Muscle layer of duodenum (tissue), 2 donors: ENCODE measurements at regions not wholly inside any gene's neighbourhood (a gene's known extent, or its start where the extent isn't known, plus 50 kb on each side); places are given as distances from the start of the nearest gene placed in this dataset.
"Not testable (repeated sequence)": the region's sequence is repeated elsewhere in the genome, so short reads cannot be mapped to it uniquely, and the experiment has no call there.

Experiments
- H3K27ac ChIP-seq: one replicate; pipeline ENCODE4 v1.7.0; 2013; ENCODE audit warnings: mild to moderate bottlenecking, low read length
- H3K27me3 ChIP-seq: one replicate; pipeline ENCODE4 v1.7.0; 2013; ENCODE audit warnings: low read depth, mild to moderate bottlenecking, control low read depth, low read length
- H3K36me3 ChIP-seq, 2 donors: one replicate each; pipeline ENCODE4 v1.7.0; 2013; ENCODE audit warnings: low read length in 2 of 2, control low read depth in 1 of 2, mild to moderate bottlenecking in 1 of 2; ENCODE audit not compliant: insufficient read depth in 2 of 2, control insufficient read depth in 1 of 2
- H3K4me1 ChIP-seq, 2 donors: one replicate each; pipeline ENCODE4 v1.7.0; 2013; ENCODE audit warnings: low read length in 2 of 2, mild to moderate bottlenecking in 2 of 2, control low read depth in 1 of 2, moderate library complexity in 1 of 2; ENCODE audit not compliant: insufficient read depth in 2 of 2, control insufficient read depth in 1 of 2
- H3K4me3 ChIP-seq, 2 donors: one replicate each; pipeline ENCODE4 v1.7.0; 2013; ENCODE audit warnings: low read length in 2 of 2, low read depth in 1 of 2, mild to moderate bottlenecking in 1 of 2
- H3K9me3 ChIP-seq, 2 donors: one replicate each; pipeline ENCODE4 v1.7.0; 2013; ENCODE audit warnings: low read length in 2 of 2, control low read depth in 1 of 2, mild to moderate bottlenecking in 1 of 2; ENCODE audit not compliant: control insufficient read depth in 1 of 2
- donor health status: healthy.

DNA sequence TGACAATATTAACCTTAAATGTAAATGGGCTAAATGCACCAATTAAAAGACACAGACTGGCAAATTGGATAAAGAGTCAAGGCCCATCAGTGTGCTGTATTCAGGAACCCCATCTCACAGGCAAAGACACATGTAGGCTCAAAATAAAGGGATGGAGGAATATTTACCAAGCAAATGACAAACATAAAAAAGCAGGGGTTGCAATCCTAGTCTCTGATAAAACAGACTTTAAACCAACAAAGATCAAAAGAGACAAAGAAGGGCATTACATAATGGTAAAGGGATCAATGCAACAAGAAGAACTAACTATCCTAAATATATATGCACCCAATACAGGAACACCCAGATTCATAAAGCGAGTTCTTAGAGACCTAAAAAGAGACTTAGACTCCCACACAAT is 159.9 kb upstream of the ZNF648 start:
- H3K27ac ChIP-seq, H3K36me3 ChIP-seq, H3K9me3 ChIP-seq, H3K27me3 ChIP-seq, H3K4me1 ChIP-seq, H3K4me3 ChIP-seq: not testable (repeated sequence)

DNA sequence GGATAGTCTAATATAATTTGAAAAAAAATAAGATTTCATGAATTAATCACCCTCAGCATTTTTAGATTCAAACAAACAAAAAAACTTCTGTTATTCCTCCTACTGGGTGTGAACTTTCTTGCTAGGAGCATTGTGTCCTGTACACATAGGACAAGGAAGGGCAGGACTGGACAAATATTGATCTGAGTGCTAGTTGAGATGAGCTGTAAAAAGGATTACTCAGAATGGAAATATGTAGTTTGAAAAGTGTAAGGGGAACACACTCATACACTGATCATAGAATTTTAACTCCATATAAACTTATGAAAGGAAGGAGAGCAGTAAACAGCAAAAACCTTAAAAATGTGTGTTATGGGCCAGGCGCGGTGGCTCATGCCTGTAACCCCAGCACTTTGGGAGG is 156.5 kb upstream of the ZNF648 start:
- Histone ChIP-seq H3K27me3 (no peaks in the 10 kb centered on the region), H3K36me3 (no peaks in the 10 kb centered on the region), H3K4me1 (no peaks in the 10 kb centered on the region), H3K27ac (no peak overlapping the region), H3K4me3 (no peak overlapping the region), H3K9me3 (no peaks in the 10 kb centered on the region)

DNA sequence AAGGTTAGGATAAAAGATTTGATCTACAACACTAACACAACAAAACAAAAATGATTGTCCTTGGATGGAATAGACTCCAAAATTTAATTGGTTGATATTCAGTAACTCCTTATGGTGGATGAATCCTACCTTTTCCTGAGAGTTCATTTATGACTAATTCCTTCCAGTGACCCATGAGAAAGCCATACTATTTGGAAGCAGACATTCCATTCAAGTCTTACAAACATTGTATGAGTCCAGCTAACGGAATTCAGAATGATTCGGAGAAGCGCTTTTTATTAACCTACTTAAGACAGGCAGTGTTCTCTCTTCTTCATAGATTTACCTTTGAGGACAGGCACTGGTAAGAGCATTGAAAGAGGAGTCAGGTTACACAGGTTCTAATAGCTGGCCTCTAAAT is 155.6 kb upstream of the ZNF648 start:
- H3K27ac ChIP-seq, result no peak overlapping the region
- H3K4me1 ChIP-seq, result no peaks in the 10 kb centered on the region
- H3K9me3 ChIP-seq, result no peaks in the 10 kb centered on the region
- H3K27me3 ChIP-seq, result no peaks in the 10 kb centered on the region
- H3K4me3 ChIP-seq, result no peak overlapping the region
- no peaks in the 10 kb centered on the region for H3K36me3 ChIP-seq

DNA sequence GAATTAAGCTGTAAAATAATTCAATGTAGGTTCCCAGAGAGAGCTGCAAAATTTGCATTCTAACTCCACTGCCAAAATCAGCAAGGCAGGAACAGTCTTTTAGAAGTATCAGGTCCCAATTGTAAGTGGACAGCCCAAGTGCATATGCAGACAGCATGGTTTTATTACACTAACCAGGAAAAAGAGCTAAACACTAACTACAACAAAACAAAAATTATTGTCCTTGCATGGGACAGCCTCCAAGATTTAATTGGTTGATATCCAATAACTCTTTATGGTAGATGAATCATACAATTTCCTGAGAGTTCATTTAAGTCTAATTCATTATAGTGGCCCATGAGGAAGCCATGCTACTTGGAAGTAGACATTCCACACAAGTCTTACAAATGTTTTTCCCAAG is 154.3 kb upstream of the ZNF648 start:
- H3K36me3 ChIP-seq, result no peaks in the 10 kb centered on the region
- H3K27me3 ChIP-seq, result no peaks in the 10 kb centered on the region
- H3K4me1 ChIP-seq, result no peaks in the 10 kb centered on the region
- H3K4me3 ChIP-seq, result no peak overlapping the region
- no peaks in the 10 kb centered on the region for H3K9me3 ChIP-seq
- no peak overlapping the region for H3K27ac ChIP-seq

DNA sequence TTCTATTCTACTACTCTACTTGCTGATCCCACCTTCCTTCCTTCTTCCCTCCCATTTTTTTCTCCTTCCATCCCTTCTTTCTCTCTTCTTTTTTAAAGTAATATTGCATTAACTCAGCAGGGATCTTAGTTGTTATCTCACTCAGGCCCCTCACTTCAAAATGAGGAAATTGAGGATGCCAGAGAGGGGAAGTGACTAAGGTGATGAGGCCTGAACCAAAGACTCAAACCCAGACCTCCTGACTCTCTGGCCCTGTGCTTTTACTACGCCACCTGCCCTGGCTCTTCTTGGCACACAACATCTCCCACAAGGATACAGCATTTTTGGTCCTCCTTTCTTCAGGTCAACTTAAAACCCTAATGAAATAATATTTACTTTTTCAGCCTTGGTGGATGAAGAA is 151.7 kb upstream of the ZNF648 start:
- no peaks in the 10 kb centered on the region for H3K27me3 ChIP-seq
- no peak overlapping the region for H3K27ac ChIP-seq
- H3K36me3 ChIP-seq, result no peaks in the 10 kb centered on the region

DNA sequence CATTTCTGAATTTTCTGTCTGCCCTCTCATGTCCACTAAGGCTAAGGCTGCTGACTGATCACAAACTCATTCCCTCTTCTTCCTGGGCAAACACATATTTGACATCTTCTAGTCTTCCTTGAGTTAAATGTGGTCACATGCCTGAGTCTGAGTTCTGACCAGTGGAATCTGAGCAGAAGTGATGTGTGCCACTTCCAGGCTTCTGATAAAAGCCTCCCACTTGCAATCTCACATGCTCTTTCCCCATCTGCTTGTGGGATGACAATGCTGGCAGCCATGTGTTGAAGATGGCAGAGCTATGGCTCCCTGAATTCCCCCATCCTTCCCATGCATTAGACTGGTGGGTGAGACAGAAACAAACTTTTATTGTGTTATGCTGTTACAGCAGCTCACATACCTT is 149.9 kb upstream of the ZNF648 start:
- Histone ChIP-seq H3K27ac (no peak overlapping the region), H3K36me3 (no peaks in the 10 kb centered on the region), H3K9me3 (no peaks in the 10 kb centered on the region), H3K4me3 (no peak overlapping the region), H3K4me1 (no peaks in the 10 kb centered on the region), H3K27me3 (no peaks in the 10 kb centered on the region)

More for the DNA sequence above, 151.7 kb upstream of the ZNF648 start:
- Histone ChIP-seq H3K4me3 (no peak overlapping the region), H3K4me1 (no peaks in the 10 kb centered on the region), H3K9me3 (no peaks in the 10 kb centered on the region)

DNA sequence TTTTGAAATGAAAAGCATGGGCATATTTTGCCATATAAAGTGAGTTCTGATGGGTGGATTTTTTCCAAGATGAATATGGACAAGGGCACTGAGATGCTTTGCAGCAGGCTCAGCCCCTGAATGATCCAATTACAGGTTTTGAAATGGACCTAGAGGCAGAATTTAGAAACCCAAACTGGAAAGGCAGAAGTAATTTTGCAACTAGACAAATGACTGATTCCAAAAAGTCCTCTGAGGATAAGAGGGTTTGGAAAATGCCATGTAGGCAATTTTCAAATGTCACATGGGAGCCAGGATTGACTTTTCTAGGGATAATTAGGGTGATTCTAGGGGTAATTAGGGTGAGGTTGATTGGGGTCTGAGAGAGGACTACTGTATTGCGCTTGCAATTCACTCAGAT is 148.9 kb upstream of the ZNF648 start:
- Histone ChIP-seq H3K27ac (no peak overlapping the region), H3K36me3 (no peaks in the 10 kb centered on the region)

DNA sequence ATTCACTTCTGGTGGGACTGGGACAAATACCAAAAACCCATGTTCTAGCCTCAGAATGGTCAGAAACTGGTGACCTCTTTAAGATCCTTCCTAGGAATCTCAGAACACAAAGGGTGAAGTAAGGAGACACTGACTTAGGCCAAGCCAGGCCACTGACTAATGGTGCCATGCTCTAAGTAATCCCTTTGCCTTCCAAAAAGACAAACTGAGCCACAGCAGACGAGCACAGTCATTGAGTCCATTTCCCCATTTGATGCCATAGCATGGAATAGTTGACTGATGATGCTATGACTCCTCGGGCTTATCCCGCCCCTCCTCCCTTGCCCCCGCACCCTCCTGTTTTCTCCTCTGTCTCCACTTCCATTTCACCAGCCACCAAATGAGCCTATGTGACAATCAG is 145.8 kb upstream of the ZNF648 start:
- Histone ChIP-seq H3K36me3 (no peaks in the 10 kb centered on the region), H3K4me3 (no peak overlapping the region), H3K27ac (peak overlapping the region; percentile 34), H3K9me3 (no peaks in the 10 kb centered on the region), H3K27me3 (no peaks in the 10 kb centered on the region), H3K4me1 (no peaks in the 10 kb centered on the region)

More for the DNA sequence above, 148.9 kb upstream of the ZNF648 start:
- Histone ChIP-seq H3K27me3 (no peaks in the 10 kb centered on the region), H3K9me3 (no peaks in the 10 kb centered on the region), H3K4me3 (no peak overlapping the region), H3K4me1 (no peaks in the 10 kb centered on the region)

DNA sequence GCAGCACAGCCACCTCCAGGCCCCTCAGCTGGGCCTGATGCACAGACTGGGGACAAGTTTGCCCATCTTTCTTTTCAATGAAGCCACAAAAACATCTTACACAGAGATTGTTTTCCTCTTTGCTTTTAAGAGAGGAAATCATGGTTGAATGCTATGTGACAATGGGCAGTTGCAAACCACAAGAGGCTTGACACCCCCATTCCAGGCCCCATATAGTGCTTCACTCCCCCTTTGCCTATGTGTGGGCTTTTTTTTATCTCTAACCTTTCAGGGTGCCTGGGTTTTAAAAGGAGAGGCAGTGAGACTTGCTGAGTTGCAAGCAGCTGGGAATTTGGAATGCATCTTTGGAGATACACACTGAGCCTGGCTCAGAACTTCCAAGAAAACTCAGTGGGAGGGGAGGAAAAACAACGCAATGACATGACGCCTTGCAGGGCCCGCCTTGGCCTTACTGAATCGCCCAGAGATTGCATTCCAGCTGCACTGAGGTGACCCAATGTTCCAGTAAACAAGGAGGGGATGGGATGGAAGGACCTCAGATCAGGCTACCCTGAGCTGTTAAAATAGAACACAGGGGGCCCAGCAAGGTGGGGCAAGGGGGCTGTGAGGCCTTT is 145.2 kb upstream of the ZNF648 start:
- H3K4me1 ChIP-seq, result no peaks in the 10 kb centered on the region
- peak overlapping the region; percentile 34 for H3K27ac ChIP-seq
- H3K4me3 ChIP-seq, result no peak overlapping the region
- no peaks in the 10 kb centered on the region for H3K27me3 ChIP-seq
- no peaks in the 10 kb centered on the region for H3K36me3 ChIP-seq
- no peaks in the 10 kb centered on the region for H3K9me3 ChIP-seq

DNA sequence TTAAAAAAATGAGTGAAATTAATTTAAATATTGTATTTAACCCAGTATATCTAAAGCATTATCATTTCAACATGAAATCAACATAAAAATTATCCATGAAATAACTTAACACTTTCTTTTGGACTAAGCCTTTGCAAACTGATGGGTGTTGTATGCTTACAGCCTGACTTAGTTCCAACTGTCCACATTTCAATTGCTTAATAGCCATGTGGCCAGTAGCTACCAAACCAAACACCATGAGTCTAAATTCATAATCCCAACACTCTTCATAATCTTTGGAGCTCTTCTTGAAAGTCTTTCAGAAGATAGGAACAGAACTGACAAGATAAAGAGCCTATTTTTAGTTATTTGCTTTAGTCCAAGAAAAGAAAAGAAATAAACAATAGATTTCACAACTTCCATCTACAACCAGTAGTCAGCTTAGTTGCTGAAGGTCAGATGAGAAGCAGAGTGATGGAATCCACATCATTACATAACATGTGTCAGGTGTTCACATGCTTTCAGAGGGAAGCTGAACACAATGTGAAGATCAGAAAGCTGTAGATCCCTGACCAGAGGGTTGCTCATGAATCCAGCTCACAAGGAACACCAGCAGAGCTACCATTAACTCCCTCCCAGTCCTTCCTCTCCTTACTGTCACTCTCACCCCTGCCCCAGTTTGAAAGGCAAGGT is 144.0 kb upstream of the ZNF648 start:
- Histone ChIP-seq H3K36me3 (no peaks in the 10 kb centered on the region), H3K27ac (peak overlapping the region; percentile 24), H3K4me1 (no peaks in the 10 kb centered on the region), H3K27me3 (no peaks in the 10 kb centered on the region), H3K4me3 (no peak overlapping the region), H3K9me3 (no peaks in the 10 kb centered on the region)

DNA sequence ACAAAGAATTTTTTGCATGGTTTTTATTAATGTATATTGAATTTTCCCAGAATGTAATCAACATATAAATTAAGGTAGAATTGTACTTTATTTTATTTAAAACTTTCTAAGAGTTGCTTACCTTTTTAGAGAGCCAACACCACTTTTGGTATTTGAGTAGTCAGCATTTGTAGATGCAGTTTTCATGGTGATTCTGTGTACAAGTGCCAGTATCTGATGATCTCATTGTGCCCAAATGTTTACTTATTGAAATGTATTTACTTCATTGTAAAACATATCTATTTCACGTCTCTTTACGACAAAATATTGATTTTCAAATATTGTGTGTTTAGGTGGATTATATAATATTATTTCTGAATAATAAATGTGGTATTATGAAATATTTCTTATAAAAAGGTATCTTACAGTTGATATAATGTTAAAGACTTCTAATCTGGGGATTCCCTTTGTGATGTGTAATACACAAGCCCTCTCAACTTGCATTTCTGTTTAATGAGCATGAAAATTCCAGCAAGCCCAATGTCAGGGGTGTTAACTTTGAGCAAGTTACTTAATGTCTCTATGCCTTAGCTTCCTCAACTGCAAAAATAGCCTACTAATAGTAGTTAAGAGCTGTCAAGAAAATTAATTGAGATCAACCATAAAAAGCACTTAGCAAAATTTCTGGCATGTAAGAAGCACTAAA is 141.8 kb upstream of the ZNF648 start:
- Histone ChIP-seq H3K27ac (no peak overlapping the region), H3K4me1 (no peaks in the 10 kb centered on the region), H3K36me3 (no peaks in the 10 kb centered on the region), H3K27me3 (no peaks in the 10 kb centered on the region), H3K9me3 (no peaks in the 10 kb centered on the region), H3K4me3 (no peak overlapping the region)
